Neuronal stem cell (in vitro differentiated cells): ENCODE measurements at regions not wholly inside any gene's neighbourhood (a gene's known extent, or its start where the extent isn't known, plus 50 kb on each side); places are given as distances from the start of the nearest gene placed in this dataset.
A peak's percentile ranks its signal among the peaks of the same experiment; 100 is the strongest.

Experiments used
- DNase-seq: peaks from one replicate; pipeline ENCODE4 v3.0.0-alpha.2; 2013; ENCODE audit warnings: low spot score
- H2AFZ ChIP-seq: one replicate; pipeline ENCODE4 v1.6.1; 2013; ENCODE audit warnings: mild to moderate bottlenecking, low read length, inconsistent platforms
- H2AK5ac ChIP-seq: 2 replicates; pipeline ENCODE4 v1.6.1; 2013; ENCODE audit warnings: low read depth, mild to moderate bottlenecking, inconsistent platforms, low read length, moderate library complexity, mixed read lengths
- H2BK120ac ChIP-seq: 2 replicates; pipeline ENCODE4 v1.6.1; 2013; ENCODE audit warnings: low read depth, mild to moderate bottlenecking, inconsistent platforms, low read length, moderate library complexity, mixed read lengths
- H2BK12ac ChIP-seq: one replicate; pipeline ENCODE4 v1.6.1; 2013; ENCODE audit warnings: low read length, inconsistent platforms
- H2BK15ac ChIP-seq: 2 replicates; pipeline ENCODE4 v1.6.1; 2013; ENCODE audit warnings: mild to moderate bottlenecking, low read length, inconsistent platforms, mixed read lengths
- H2BK5ac ChIP-seq: one replicate; pipeline ENCODE4 v1.6.1; 2013; ENCODE audit warnings: inconsistent platforms, mild to moderate bottlenecking, low read length, moderate library complexity
- H3K14ac ChIP-seq: one replicate; pipeline ENCODE4 v1.6.1; 2013; ENCODE audit warnings: low read length, inconsistent platforms
- H3K18ac ChIP-seq: 2 replicates; pipeline ENCODE4 v1.6.1; 2013; ENCODE audit warnings: low read length, inconsistent platforms
- H3K23ac ChIP-seq: 2 replicates; pipeline ENCODE4 v1.6.1; 2013; ENCODE audit warnings: low read depth, mild to moderate bottlenecking, mixed read lengths, low read length, inconsistent platforms; ENCODE audit not compliant: poor library complexity
- H3K27ac ChIP-seq: replicated peaks from 3 replicates; pipeline ENCODE4 v1.5.1; 2013; ENCODE audit warnings: low read length, inconsistent platforms
- H3K27me3 ChIP-seq, 3 experiments: 2 replicates each; pipeline ENCODE4 v1.6.1; 2013; ENCODE audit warnings: low read length in 3 of 3, mild to moderate bottlenecking in 2 of 3, inconsistent platforms in 1 of 3, low read depth in 1 of 3, mixed read lengths in 1 of 3, moderate library complexity in 1 of 3; ENCODE audit not compliant: control insufficient read depth in 3 of 3, insufficient read depth in 3 of 3
- H3K36me3 ChIP-seq, 2 donors: replicated peaks in 1 of 2; 2 replicates each; pipeline ENCODE4 v1.6.1; 2013; ENCODE audit warnings: low read length in 2 of 2; ENCODE audit not compliant: control insufficient read depth in 2 of 2, insufficient read depth in 2 of 2
- H3K4ac ChIP-seq: 2 replicates; pipeline ENCODE4 v1.6.1; 2013; ENCODE audit warnings: inconsistent platforms, mild to moderate bottlenecking, low read length, moderate library complexity
- H3K4me1 ChIP-seq, 2 donors: 1 replicate in 1 of 2; 2 replicates in 1 of 2; pipeline ENCODE4 v1.6.1; 2013; ENCODE audit warnings: low read length in 2 of 2, low read depth in 1 of 2; ENCODE audit not compliant: control insufficient read depth in 2 of 2, insufficient read depth in 1 of 2
- H3K4me2 ChIP-seq: one replicate; pipeline ENCODE4 v1.6.1; 2013; ENCODE audit warnings: mild to moderate bottlenecking, low read length, inconsistent platforms; ENCODE audit not compliant: insufficient read depth, poor library complexity, severe bottlenecking
- H3K4me3 ChIP-seq, 2 donors: 2 replicates each; pipeline ENCODE4 v1.5.1; 2013; ENCODE audit warnings: low read length in 2 of 2, mild to moderate bottlenecking in 2 of 2, inconsistent platforms in 1 of 2, moderate library complexity in 1 of 2
- H3K79me1 ChIP-seq: one replicate; pipeline ENCODE4 v1.6.1; 2013; ENCODE audit warnings: low read depth, mild to moderate bottlenecking, inconsistent platforms, low read length, moderate library complexity
- H3K9ac ChIP-seq: one replicate; pipeline ENCODE4 v1.6.1; 2013; ENCODE audit warnings: mild to moderate bottlenecking, low read depth, low read length, inconsistent platforms; ENCODE audit not compliant: poor library complexity
- H3K9me3 ChIP-seq, 2 donors: replicated peaks in 1 of 2; 2 replicates each; pipeline versions ENCODE3 to v1.6.1; 2013; ENCODE audit warnings: low read length in 2 of 2, mild to moderate bottlenecking in 2 of 2, inconsistent platforms in 1 of 2, low read depth in 1 of 2, mixed read lengths in 1 of 2, moderate library complexity in 1 of 2; ENCODE audit not compliant: control insufficient read depth in 2 of 2, insufficient read depth in 1 of 2
- H4K8ac ChIP-seq: one replicate; pipeline ENCODE4 v1.6.1; 2013; ENCODE audit warnings: low read depth, mild to moderate bottlenecking, inconsistent platforms, low read length, moderate library complexity
- H4K91ac ChIP-seq: one replicate; pipeline ENCODE4 v1.6.1; 2013; ENCODE audit warnings: low read length, low read depth, mild to moderate bottlenecking, inconsistent platforms; ENCODE audit not compliant: poor library complexity
- WGBS, 2 donors: extraction: QIAGEN DNeasy Blood & Tissue Kit; methylation state at CpG; one replicate each; pipeline ENCODE4 v1.1.7; 2013; ENCODE audit warnings: missing lambda C conversion rate in 2 of 2, mixed read lengths in 1 of 2; ENCODE audit not compliant: insufficient read length in 2 of 2, insufficient replicate concordance in 1 of 2; ENCODE audit errors: extremely low coverage in 2 of 2; 5-methylcytosine and 5-hydroxymethylcytosine counted together

DNA sequence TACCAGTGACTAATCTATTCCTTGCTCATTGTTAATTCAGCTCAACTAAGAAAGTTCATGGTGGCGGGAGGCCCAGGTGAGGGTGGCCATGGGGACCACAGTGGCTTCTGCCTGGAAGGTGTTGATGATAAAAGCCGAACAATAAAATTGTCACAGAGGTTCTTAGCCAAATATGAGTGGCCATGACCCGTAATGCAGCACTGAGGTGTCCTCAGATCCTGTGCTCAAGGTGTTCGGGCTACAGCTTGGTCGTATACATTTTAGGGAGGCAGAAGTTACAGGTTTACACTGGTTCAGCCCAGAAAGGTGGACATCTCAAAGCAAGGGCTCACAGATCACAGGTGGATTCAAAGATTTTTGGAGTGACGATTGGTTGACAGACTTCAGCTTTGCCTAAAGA lies 98.5 kb upstream of the SNTG2 start:
- Histone ChIP-seq H3K9me3 (no peaks in the 10 kb centered on the region), H3K4ac (no peak overlapping the region), H3K23ac (no peak overlapping the region), H3K14ac (no peak overlapping the region), H3K4me1 (no peaks in the 10 kb centered on the region), H3K27me3 (no peaks in the 10 kb centered on the region), H2BK15ac (no peak overlapping the region), H3K4me2 (no peak overlapping the region), H2BK120ac (no peak overlapping the region), H2AK5ac (no peak overlapping the region), H4K91ac (no peak overlapping the region), H3K4me3 (no peak overlapping the region), H2BK5ac (no peak overlapping the region), H2BK12ac (no peak overlapping the region), H2AFZ (no peak overlapping the region), H3K18ac (no peak overlapping the region), H3K36me3 (no peaks in the 10 kb centered on the region), H3K79me1 (no peaks in the 10 kb centered on the region), H4K8ac (no peak overlapping the region), H3K27ac (no peak overlapping the region), H3K9ac (no peak overlapping the region)
- WGBS, 2 donors, result no CpG with 5 or more reads among the region's 6 CpGs
- no peak for DNase-seq

DNA sequence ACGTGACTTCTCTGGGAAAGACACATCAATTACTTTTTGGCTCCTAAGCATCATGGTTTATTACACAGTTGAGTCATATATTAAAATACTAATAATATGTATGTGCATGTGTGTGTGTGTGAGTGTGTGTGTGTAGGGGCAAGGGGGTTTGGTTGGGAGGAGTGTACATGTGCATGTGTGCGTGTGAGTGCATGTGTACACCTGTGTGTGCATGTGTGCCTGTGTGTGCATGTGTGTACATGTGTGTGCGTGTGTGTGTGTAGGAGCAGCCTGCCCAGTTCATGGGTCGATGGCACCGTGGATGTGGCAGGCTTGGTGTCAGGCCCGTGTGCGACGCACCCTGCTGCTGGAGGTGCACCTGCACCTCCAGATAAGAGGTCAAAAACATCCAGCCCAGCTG lies 99.0 kb upstream of the SNTG2 start:
- Histone ChIP-seq H2AK5ac (no peak overlapping the region), H3K36me3 (no peaks in the 10 kb centered on the region), H3K4me1 (no peaks in the 10 kb centered on the region), H3K4me3 (no peak overlapping the region), H3K4ac (no peak overlapping the region), H3K23ac (no peak overlapping the region), H2BK120ac (no peak overlapping the region), H3K27me3 (no peaks in the 10 kb centered on the region), H3K9me3 (no peaks in the 10 kb centered on the region), H3K27ac (no peak overlapping the region), H2BK12ac (no peak overlapping the region), H3K79me1 (no peaks in the 10 kb centered on the region), H4K8ac (no peak overlapping the region), H4K91ac (no peak overlapping the region), H3K4me2 (no peak overlapping the region), H3K9ac (no peak overlapping the region), H2BK5ac (no peak overlapping the region), H3K14ac (no peak overlapping the region), H2BK15ac (no peak overlapping the region), H2AFZ (no peak overlapping the region), H3K18ac (no peak overlapping the region)
- no peak for DNase-seq
- WGBS, 2 donors, result no CpG with 5 or more reads among the region's 8 CpGs

DNA sequence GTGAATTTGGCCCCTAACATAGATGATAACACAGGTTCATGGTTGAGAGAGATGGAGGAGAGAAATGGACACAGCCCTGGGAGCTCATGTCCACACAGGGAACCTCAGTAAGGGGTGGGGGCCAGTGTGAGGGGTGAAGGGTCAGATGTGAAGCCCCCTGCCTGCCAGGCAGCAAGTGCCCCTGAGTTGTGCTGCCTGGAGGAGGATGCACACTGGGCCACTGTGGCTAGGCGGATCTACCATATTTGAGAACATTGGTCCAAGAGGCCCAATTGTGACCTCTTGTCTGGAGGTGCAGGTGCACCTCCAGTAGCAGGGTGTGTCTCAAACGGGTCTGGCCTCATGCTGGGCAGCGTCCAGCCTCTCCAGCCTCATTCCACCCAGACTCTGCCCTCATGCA lies 99.6 kb upstream of the SNTG2 start:
- no peaks in the 10 kb centered on the region for H3K4me1 ChIP-seq
- no peaks in the 10 kb centered on the region for H3K9me3 ChIP-seq
- no peak overlapping the region for H2BK5ac ChIP-seq
- no peak overlapping the region for H3K14ac ChIP-seq
- no peak overlapping the region for H2BK12ac ChIP-seq
- H3K9ac ChIP-seq, result no peak overlapping the region
- H3K4ac ChIP-seq, result no peak overlapping the region
- H3K23ac ChIP-seq, result no peak overlapping the region
- no CpG with 5 or more reads among the region's 3 CpGs for WGBS, 2 donors
- no peak overlapping the region for H2BK15ac ChIP-seq
- DNase-seq, result no peak
- H2BK120ac ChIP-seq, result no peak overlapping the region
- H2AK5ac ChIP-seq, result no peak overlapping the region
- no peaks in the 10 kb centered on the region for H3K27me3 ChIP-seq
- H3K79me1 ChIP-seq, result no peaks in the 10 kb centered on the region
- H3K4me2 ChIP-seq, result no peak overlapping the region
- H3K4me3 ChIP-seq, result no peak overlapping the region
- peak overlapping the region; percentile 5 for H3K18ac ChIP-seq
- no peaks in the 10 kb centered on the region for H3K36me3 ChIP-seq
- no peak overlapping the region for H4K8ac ChIP-seq
- no peak overlapping the region for H3K27ac ChIP-seq
- H4K91ac ChIP-seq, result no peak overlapping the region
- H2AFZ ChIP-seq, result no peak overlapping the region

DNA sequence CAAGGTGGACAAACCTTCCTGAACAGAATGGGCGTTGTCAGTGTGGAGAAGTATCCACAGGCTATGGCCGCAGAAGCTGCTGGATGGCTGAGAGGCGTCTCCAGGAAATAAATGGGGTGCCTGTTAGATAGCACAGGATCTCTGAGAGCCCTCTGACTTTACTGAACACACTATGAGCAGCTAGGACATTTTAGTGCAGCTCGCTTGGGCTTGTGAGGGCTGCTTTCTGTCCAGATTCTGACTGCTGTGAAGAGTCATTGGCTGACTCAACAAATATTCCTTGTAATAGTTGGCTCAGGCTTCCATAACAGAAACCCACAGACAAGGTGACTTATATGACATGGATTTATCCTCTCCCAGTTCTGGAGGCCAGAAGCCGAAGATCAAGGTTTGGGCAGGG lies 100.2 kb upstream of the SNTG2 start:
- no peaks in the 10 kb centered on the region for H3K4me1 ChIP-seq
- no peak overlapping the region for H3K9ac ChIP-seq
- no peaks in the 10 kb centered on the region for H3K79me1 ChIP-seq
- no peak overlapping the region for H3K4ac ChIP-seq
- H2BK15ac ChIP-seq, result no peak overlapping the region
- no peak overlapping the region for H3K18ac ChIP-seq
- H3K14ac ChIP-seq, result no peak overlapping the region
- H3K4me2 ChIP-seq, result no peak overlapping the region
- H3K36me3 ChIP-seq, result no peaks in the 10 kb centered on the region
- no peak overlapping the region for H3K27ac ChIP-seq
- H3K4me3 ChIP-seq, result no peak overlapping the region
- H2BK5ac ChIP-seq, result no peak overlapping the region
- H2AFZ ChIP-seq, result no peak overlapping the region
- DNase-seq, result no peak
- no peak overlapping the region for H2BK120ac ChIP-seq
- H2BK12ac ChIP-seq, result no peak overlapping the region
- no peak overlapping the region for H4K91ac ChIP-seq
- no peak overlapping the region for H2AK5ac ChIP-seq
- H3K9me3 ChIP-seq, result no peaks in the 10 kb centered on the region
- H3K27me3 ChIP-seq, result no peaks in the 10 kb centered on the region
- no peak overlapping the region for H3K23ac ChIP-seq
- WGBS, 2 donors, result no CpG with 5 or more reads among the region's 5 CpGs
- H4K8ac ChIP-seq, result no peak overlapping the region
